Esophagus (tissue), 2 donors: ENCODE measurements at regions not wholly inside any gene's neighbourhood (a gene's known extent, or its start where the extent isn't known, plus 50 kb on each side); places are given as distances from the start of the nearest gene placed in this dataset.

ENCODE experiments used
- H3K27ac ChIP-seq, 2 donors: one replicate each; pipeline ENCODE4 v1.5.1; 2013; ENCODE audit warnings: low read depth in 2 of 2, mild to moderate bottlenecking in 2 of 2, inconsistent platforms in 1 of 2, low read length in 1 of 2, moderate library complexity in 1 of 2
- H3K27me3 ChIP-seq, 2 donors: one replicate each; pipeline ENCODE4 v1.6.1; 2013; ENCODE audit warnings: low read length in 2 of 2, control low read depth in 1 of 2, mild to moderate bottlenecking in 1 of 2; ENCODE audit not compliant: insufficient read depth in 2 of 2, control insufficient read depth in 1 of 2
- H3K36me3 ChIP-seq, 2 donors: one replicate each; pipeline ENCODE4 v1.6.1; 2013; ENCODE audit warnings: low read length in 1 of 2; ENCODE audit not compliant: control insufficient read depth in 2 of 2, insufficient read depth in 2 of 2
- H3K4me1 ChIP-seq, 2 donors: one replicate each; pipeline ENCODE4 v1.6.1; 2013; ENCODE audit warnings: low read length in 1 of 2; ENCODE audit not compliant: control insufficient read depth in 2 of 2, insufficient read depth in 2 of 2
- H3K4me3 ChIP-seq, 2 donors: one replicate each; pipeline ENCODE4 v1.5.1; 2013; ENCODE audit warnings: low read length in 2 of 2, mild to moderate bottlenecking in 2 of 2, low read depth in 1 of 2, moderate library complexity in 1 of 2
- H3K9me3 ChIP-seq, 2 donors: one replicate each; pipeline ENCODE4 v1.6.1; 2013; ENCODE audit warnings: mild to moderate bottlenecking in 2 of 2, low read depth in 1 of 2, low read length in 1 of 2, moderate library complexity in 1 of 2; ENCODE audit not compliant: control insufficient read depth in 2 of 2, insufficient read depth in 1 of 2
- WGBS, 2 donors: extraction: QIAGEN DNeasy Blood & Tissue Kit; methylation state at CpG; one replicate each; pipeline ENCODE4 v1.1.7; 2013; 5-methylcytosine and 5-hydroxymethylcytosine counted together
- donor health status: healthy with polysubstance abuse.
- donor health status: Bipolar disorder and iron deficiency.

DNA sequence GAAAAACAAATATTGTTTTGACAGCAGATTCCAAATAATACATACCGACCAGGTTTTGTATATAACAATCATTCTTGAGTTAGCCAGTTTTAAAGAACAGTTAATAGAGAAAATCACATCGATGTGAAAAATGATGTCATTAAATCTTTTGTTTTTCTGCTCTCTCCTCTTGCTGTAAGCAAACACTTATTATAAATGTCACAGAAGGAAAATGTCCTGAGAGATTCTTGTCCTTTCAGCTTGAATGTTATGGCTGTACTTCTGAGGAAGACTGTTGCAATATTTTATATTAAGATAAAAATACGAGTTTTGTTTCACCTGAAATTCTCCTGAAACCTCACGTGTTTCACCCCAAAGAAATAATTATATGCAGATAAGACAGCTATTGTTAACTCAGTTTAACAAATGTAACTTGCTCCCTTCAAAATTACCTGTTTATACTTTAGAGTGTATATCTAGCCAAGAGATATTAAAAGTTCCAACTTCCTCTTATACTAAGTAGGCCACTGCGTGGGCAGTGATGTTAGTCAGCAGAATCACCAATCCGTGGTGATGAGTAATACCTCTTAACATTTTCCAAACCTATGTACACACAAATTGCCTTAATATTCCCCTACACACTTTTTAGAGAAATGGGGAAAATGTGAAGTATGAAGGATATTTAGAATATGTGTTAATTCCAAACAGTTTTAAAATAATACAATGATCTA lies 1111.4 kb upstream of the CITED2 start:
- no peaks in the 10 kb centered on the region for H3K4me1 ChIP-seq
- WGBS, 2 donors = 35 to 45% methylated on average over 6 of the region's 6 CpGs
- H3K27ac ChIP-seq = no peak overlapping the region
- no peak overlapping the region for H3K4me3 ChIP-seq
- H3K36me3 ChIP-seq = no peaks in the 10 kb centered on the region
- no peaks in the 10 kb centered on the region for H3K27me3 ChIP-seq
- peaks cover 0 to 5% of the 10 kb centered on the region in 2 donors for H3K9me3 ChIP-seq

GRCh38 chr6:140480852-140481251 lies 1106.4 kb upstream of the CITED2 start:
- H3K4me3 ChIP-seq = no peak overlapping the region
- H3K27ac ChIP-seq = no peak overlapping the region
- no peaks in the 10 kb centered on the region for H3K4me1 ChIP-seq
- H3K36me3 ChIP-seq = no peaks in the 10 kb centered on the region
- WGBS, 2 donors = 22 to 36% methylated on average over 2 of the region's 2 CpGs
- no peaks in the 10 kb centered on the region for H3K27me3 ChIP-seq
- H3K9me3 ChIP-seq = no peaks in the 10 kb centered on the region

GRCh38 chr6:140478631-140479030 lies 1104.2 kb upstream of the CITED2 start:
- WGBS, 2 donors = 88% methylated on average over 3 of the region's 3 CpGs

GRCh38 chr6:140475086-140475485 lies 1100.6 kb upstream of the CITED2 start:
- no peaks in the 10 kb centered on the region for H3K9me3 ChIP-seq
- WGBS, 2 donors = 57 to 78% methylated on average over 2 of the region's 2 CpGs
- H3K27me3 ChIP-seq = no peaks in the 10 kb centered on the region
- H3K36me3 ChIP-seq = no peaks in the 10 kb centered on the region
- no peak overlapping the region for H3K4me3 ChIP-seq
- H3K27ac ChIP-seq = no peak overlapping the region
- H3K4me1 ChIP-seq = no peaks in the 10 kb centered on the region

More at GRCh38 chr6:140478631-140479030, 1104.2 kb upstream of the CITED2 start:
- Histone ChIP-seq H3K27ac (no peak overlapping the region), H3K4me1 (no peaks in the 10 kb centered on the region), H3K27me3 (no peaks in the 10 kb centered on the region), H3K4me3 (no peak overlapping the region), H3K36me3 (no peaks in the 10 kb centered on the region), H3K9me3 (no peaks in the 10 kb centered on the region)

DNA sequence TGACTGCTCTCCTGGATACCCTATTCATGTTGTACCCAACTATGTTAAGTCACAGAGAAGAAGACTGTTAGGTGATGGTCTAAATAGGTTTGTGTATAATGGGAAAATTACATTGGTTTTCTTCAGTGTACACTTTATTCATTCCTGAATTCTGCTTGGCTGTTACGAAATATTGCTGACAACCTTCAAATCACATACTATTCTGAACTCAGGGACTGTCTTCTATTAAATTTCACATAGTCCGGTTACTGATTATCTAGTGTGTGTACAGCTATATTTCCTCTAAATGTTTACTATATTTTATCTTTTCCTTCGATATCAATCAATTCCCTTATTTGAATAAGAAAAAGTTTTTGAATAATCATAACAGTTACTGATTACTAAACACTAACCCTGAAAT lies 1090.3 kb upstream of the CITED2 start:
- Histone ChIP-seq H3K27ac (no peak overlapping the region), H3K36me3 (no peaks in the 10 kb centered on the region), H3K9me3 (no peaks in the 10 kb centered on the region), H3K4me3 (no peak overlapping the region), H3K27me3 (no peaks in the 10 kb centered on the region), H3K4me1 (no peaks in the 10 kb centered on the region)
- 78 to 93% methylated on average over 3 of the region's 3 CpGs for WGBS, 2 donors

DNA sequence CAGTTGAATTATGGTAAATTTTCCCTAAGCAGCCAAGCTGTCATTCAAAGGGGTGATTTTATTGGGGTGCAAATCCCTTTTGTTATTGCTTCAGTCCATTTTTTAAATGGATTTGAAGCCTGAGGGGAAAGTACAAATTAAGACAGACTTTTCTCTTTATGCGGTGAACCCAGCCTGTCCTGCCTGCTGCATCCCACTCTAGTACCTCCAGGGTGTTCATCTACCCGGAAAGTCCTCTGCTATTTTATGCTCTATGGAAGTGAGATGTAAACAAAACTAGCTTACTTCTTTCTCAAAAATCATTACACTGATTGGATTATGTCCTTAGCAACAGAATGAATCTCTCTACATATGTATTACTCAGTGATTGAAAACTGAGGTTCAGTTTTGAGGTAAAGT lies 1088.9 kb upstream of the CITED2 start:
- Histone ChIP-seq H3K4me3 (no peak overlapping the region), H3K27ac (peak overlapping the region in 1 of 2 donors; percentile 29), H3K9me3 (no peaks in the 10 kb centered on the region), H3K36me3 (no peaks in the 10 kb centered on the region), H3K27me3 (no peaks in the 10 kb centered on the region), H3K4me1 (no peaks in the 10 kb centered on the region)
- 43 to 76% methylated on average over 2 of the region's 2 CpGs for WGBS, 2 donors

DNA sequence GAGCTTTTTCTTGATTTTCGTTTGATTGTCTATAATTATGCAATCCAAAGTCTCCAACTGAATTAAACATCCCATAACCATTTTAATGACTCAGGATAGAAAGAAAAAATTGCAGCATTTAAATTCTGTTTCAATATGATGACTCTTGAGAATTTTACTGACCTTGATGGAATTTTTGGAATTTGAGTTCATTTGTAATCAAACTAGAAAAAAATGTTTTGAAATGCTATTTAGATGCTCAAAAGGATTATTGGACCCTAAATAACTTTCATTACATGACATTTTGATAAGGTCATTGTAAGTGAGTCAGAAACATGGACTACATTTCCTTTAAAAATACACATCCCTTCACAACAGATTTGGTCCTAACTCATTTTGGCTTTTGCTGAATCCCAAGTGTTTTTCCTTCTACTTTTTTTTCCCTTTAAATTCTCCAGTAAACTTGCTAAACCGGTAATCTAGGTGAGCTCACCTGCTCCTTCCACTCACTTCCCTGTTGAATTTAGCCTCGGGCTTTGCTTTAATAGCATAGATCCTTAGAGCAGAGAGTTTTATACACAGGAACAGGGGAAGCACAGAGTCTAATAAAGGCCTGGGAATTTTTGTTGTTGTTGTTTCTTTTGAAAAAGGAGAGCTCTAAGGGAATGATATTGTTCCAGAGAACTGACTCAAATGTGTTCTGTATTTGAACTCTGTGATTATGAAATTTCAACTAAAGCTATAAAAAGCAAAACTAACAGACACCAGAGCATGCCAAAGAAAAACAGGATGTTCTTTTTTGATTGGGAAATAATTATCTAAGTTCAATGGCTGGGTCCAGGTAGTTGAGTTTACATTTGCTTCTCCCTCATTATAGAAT lies 1088.2 kb upstream of the CITED2 start:
- H3K27ac ChIP-seq = peak overlapping the region; percentile 22 to 63
- H3K4me3 ChIP-seq = no peak overlapping the region
- WGBS, 2 donors = 26 to 27% methylated on average over 3 of the region's 3 CpGs

GRCh38 chr6:140462076-140462452 lies 1087.6 kb upstream of the CITED2 start:
- H3K9me3 ChIP-seq = no peaks in the 10 kb centered on the region
- H3K4me1 ChIP-seq = no peaks in the 10 kb centered on the region
- no peak overlapping the region for H3K27ac ChIP-seq
- no peak overlapping the region for H3K4me3 ChIP-seq
- H3K36me3 ChIP-seq = no peaks in the 10 kb centered on the region
- H3K27me3 ChIP-seq = no peaks in the 10 kb centered on the region

More for the DNA sequence above, 1088.2 kb upstream of the CITED2 start:
- Histone ChIP-seq H3K4me1 (no peaks in the 10 kb centered on the region), H3K9me3 (no peaks in the 10 kb centered on the region), H3K27me3 (no peaks in the 10 kb centered on the region), H3K36me3 (no peaks in the 10 kb centered on the region)

- H3K4me1 ChIP-seq = no peaks in the 10 kb centered on the region
These were observed 1085.8 kb upstream of the CITED2 start for GRCh38 chr6:140460267-140460666.

More at GRCh38 chr6:140460267-140460666, 1085.8 kb upstream of the CITED2 start:
- Histone ChIP-seq H3K27ac (no peak overlapping the region), H3K4me3 (no peak overlapping the region), H3K27me3 (no peaks in the 10 kb centered on the region), H3K9me3 (no peaks in the 10 kb centered on the region), H3K36me3 (no peaks in the 10 kb centered on the region)
- WGBS, 2 donors = 67 to 70% methylated on average over 1 of the region's 1 CpG
